ENCODE measurements at regions not wholly inside any gene's neighbourhood (a gene's known extent, or its start where the extent isn't known, plus 50 kb on each side); places are given as distances from the start of the nearest gene placed in this dataset.

GRCh38 chr4:59969909-59970308 is 1230.2 kb upstream of the ADGRL3 start:
- Mint-ChIP-seq H3K27me3 (no peaks in the 10 kb centered on the region), H3K9me3 (peaks cover 13% of the 10 kb centered on the region), H3K36me3 (ENCODE audit: low read depth) (no peaks in the 10 kb centered on the region), H3K27ac (no peak overlapping the region), H3K4me1 (ENCODE audit: low read depth) (no peaks in the 10 kb centered on the region), H3K4me3 (no peak overlapping the region)
- no peak for DNase-seq

DNA sequence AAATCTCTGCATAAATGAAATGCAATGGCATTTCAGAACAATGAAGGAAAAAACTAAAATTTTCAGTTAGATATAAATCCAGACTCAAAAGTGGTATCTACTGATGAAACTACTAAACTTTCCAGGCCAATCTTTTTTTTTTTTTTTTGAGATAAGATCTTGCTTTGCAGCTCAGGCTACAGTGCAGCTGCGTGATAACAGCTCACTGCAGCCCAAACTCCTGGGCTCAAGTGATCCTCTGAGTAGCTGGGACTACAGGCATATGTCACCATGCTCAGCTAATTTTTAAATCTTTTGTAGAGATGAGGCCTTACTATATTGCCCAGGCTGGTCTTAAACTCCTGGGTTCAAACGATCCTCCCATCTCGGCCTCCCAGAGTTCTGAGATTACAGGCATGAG is 1228.2 kb upstream of the ADGRL3 start:
- H3K4me1 Mint-ChIP-seq (ENCODE audit: low read depth) = no peaks in the 10 kb centered on the region
- no peak for DNase-seq
- H3K27ac Mint-ChIP-seq = no peak overlapping the region
- peaks cover 13% of the 10 kb centered on the region for H3K9me3 Mint-ChIP-seq
- no peak overlapping the region for H3K4me3 Mint-ChIP-seq
- H3K27me3 Mint-ChIP-seq = no peaks in the 10 kb centered on the region
- no peaks in the 10 kb centered on the region for H3K36me3 Mint-ChIP-seq (ENCODE audit: low read depth)

DNA sequence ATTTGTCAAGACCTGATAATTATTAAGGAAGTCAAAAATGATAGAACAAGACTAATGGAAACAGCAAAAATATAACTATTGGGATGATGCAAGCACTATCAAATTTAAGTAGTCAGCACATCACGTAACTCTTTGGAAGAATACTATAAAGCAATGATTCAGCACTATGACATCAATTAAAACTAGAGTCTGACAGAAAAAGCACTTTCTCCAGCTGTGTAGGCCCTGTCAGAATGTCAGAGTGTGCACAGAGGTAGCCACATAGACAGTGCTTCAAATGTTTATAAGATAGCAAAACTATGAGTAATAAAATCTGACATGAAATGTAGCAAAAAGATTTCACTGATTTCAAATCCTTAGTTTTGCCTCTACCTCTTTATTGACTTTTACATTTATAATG is 1226.6 kb upstream of the ADGRL3 start:
- Mint-ChIP-seq H3K4me1 (ENCODE audit: low read depth) (no peaks in the 10 kb centered on the region), H3K9me3 (peaks cover 7% of the 10 kb centered on the region), H3K36me3 (ENCODE audit: low read depth) (no peaks in the 10 kb centered on the region), H3K27ac (no peak overlapping the region), H3K4me3 (no peak overlapping the region), H3K27me3 (no peaks in the 10 kb centered on the region)
- DNase-seq = no peak

DNA sequence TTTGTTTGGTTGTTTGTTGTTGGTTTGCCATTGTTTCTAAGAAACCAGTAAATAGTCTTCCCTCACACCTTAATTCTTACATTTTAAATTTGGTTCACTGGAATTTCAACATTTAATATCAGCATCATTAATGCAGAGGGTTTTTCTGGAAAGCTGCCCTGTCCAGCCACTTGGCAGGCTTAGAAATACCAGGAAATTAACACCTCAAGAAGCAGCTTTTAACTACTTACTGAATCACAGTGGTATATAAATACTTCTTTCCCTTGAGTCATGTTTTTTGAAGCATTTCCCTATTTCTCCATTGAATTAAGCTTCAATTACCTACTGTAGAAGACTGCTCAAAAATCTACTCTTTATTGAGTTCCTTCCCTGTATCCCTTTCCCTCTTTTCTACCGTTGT is 1221.1 kb upstream of the ADGRL3 start:
- Mint-ChIP-seq H3K27ac (no peak overlapping the region), H3K27me3 (no peaks in the 10 kb centered on the region), H3K4me1 (ENCODE audit: low read depth) (no peaks in the 10 kb centered on the region), H3K36me3 (ENCODE audit: low read depth) (no peaks in the 10 kb centered on the region), H3K4me3 (no peak overlapping the region), H3K9me3 (peaks cover 14% of the 10 kb centered on the region)
- DNase-seq = no peak

GRCh38 chr4:59983852-59984251 is 1216.3 kb upstream of the ADGRL3 start:
- H3K36me3 Mint-ChIP-seq (ENCODE audit: low read depth) = no peaks in the 10 kb centered on the region
- no peaks in the 10 kb centered on the region for H3K4me1 Mint-ChIP-seq (ENCODE audit: low read depth)
- no peak overlapping the region for H3K4me3 Mint-ChIP-seq
- peaks cover 18% of the 10 kb centered on the region for H3K9me3 Mint-ChIP-seq
- no peak overlapping the region for H3K27ac Mint-ChIP-seq
- DNase-seq = no peak
- no peaks in the 10 kb centered on the region for H3K27me3 Mint-ChIP-seq

- Mint-ChIP-seq H3K4me1 (ENCODE audit: low read depth) (no peaks in the 10 kb centered on the region), H3K4me3 (no peak overlapping the region), H3K36me3 (ENCODE audit: low read depth) (no peaks in the 10 kb centered on the region), H3K27ac (no peak overlapping the region), H3K9me3 (peaks cover 14% of the 10 kb centered on the region), H3K27me3 (no peaks in the 10 kb centered on the region)
- DNase-seq = no peak
Measured at GRCh38 chr4:59987289-59987688, 1212.8 kb upstream of the ADGRL3 start.

DNA sequence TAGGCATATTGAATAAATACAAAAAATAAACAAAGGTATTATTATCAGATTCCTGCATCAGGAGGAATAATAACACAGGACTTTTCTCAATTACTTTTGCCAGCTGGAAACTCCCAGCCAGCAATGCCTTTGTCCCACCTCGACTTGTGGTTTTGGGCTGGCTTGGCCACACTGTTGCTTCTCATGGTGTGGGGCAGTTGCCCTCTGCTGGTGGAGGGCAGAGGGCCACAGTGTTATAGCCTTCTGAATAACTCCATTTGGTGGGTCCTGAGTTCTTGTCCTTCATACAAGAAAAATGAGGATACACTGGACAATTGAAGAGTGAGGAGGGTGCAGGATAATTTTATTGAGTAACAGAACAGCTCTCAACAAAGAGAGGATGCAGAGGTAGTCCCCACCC is 1206.0 kb upstream of the ADGRL3 start:
- Mint-ChIP-seq H3K4me1 (ENCODE audit: low read depth) (no peaks in the 10 kb centered on the region), H3K4me3 (no peak overlapping the region), H3K27me3 (no peaks in the 10 kb centered on the region), H3K27ac (no peak overlapping the region), H3K9me3 (peaks cover 26% of the 10 kb centered on the region), H3K36me3 (ENCODE audit: low read depth) (no peaks in the 10 kb centered on the region)
- DNase-seq = no peak

DNA sequence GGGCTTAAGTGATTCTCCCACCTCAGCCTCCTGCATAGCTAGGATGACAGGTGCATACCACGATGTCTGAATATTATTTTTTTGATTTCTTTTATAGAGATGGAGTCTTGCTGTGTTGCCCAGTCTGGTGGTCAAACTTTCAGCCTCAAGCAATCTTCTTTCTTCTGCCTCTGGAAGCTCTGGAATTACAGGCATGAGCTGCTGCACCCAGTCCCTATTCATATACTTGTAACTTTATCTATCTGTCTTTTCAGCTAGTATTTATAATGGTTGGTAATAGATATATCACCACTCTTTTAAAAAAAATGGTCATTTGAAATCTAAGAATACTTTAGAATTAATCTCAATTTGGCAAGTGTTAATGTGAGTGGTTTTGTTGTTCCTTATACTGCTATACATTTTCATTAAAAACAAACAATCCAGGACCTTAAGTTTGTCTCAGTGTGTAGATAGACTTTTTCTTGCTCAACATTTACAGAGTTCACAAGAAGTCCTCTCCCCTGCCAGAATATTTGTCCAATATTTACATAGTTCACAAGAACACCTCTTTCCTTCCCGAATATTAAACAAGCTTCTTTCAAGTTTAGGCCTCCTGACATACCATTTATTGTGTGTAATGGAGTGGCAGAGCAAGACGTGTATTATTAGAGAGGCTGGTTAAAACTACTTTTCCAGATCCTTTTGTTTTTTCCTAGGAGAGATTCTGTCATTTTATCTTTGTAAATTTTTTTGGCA is 1197.4 kb upstream of the ADGRL3 start:
- no peak overlapping the region for H3K27ac Mint-ChIP-seq
- no peak for DNase-seq
- no peaks in the 10 kb centered on the region for H3K27me3 Mint-ChIP-seq
- no peak overlapping the region for H3K4me3 Mint-ChIP-seq
- no peaks in the 10 kb centered on the region for H3K36me3 Mint-ChIP-seq (ENCODE audit: low read depth)
- H3K4me1 Mint-ChIP-seq (ENCODE audit: low read depth) = no peaks in the 10 kb centered on the region
- H3K9me3 Mint-ChIP-seq = peaks cover 23% of the 10 kb centered on the region

DNA sequence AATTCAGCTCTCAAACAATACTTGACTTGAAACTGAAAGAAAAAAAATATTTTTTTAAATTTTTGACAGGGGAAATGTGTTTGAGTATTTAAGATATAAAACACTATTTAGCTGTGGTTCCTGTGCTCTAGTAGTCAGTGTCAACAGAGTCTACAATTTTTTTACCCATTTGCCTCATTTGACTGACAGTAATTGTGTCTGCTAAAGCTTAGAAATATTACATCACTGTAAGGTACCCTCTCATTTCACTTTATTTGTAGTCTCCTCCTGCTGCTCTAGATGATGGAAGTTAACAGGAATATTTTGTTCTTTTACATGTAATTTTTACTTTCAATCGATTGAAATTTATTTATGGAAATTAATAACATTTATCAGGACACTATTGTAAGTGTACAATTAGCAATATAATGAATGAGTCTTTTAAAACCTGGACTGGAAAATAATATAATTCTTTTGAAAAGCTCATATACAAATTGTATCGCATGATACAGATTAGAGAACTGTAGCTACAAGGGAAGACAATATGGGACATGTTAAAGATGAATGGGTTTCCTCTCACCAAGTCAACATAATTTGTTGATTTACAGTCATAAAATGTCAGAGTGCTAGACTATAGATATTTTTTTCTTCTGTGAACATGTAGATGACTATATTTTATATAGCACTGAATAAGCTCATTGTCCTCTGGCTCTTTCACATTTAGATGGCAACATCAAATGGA is 1186.5 kb upstream of the ADGRL3 start:
- no peak overlapping the region for H3K4me3 Mint-ChIP-seq
- peaks cover 10% of the 10 kb centered on the region for H3K9me3 Mint-ChIP-seq
- no peak overlapping the region for H3K27ac Mint-ChIP-seq
- H3K36me3 Mint-ChIP-seq (ENCODE audit: low read depth) = no peaks in the 10 kb centered on the region
- no peak for DNase-seq
- H3K27me3 Mint-ChIP-seq = no peaks in the 10 kb centered on the region
- H3K4me1 Mint-ChIP-seq (ENCODE audit: low read depth) = no peaks in the 10 kb centered on the region

DNA sequence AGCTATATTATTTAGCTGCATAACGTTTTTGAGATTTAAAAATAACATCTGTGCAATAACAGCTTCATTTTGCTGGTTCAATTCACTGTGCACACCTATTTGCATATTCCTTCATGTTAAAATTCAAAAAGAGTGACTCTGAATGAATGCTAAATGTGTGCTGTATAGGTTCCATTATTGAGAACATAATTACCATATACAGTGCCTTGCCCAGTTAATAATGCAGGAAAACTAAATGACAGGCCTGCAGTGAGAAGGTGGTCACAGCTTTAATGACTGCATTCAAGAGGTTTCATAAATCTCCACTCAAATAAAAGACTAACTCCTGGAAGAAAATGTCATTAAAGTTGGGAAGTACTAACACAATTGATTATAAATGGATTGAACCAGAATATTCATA is 1183.2 kb upstream of the ADGRL3 start:
- DNase-seq = no peak
- H3K4me3 Mint-ChIP-seq = no peak overlapping the region

DNA sequence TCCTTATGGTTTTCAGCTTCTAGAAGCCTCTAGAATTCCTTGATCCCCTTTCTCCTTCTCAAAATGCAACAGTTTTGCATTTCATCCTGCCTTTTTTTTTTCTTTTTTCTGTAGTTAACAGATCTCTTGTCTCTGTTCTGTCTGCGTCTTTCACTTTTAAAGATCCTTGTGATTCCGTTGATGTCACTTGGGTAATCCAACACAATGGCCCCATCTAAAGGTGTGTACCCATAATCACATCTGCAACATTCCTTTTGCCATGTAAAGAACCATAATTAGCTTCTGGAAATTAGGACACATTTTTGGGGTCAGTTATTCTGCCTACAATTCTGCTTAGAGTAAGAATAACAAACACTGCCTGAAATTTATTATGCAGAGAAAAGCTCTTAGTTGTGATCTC is 1180.9 kb upstream of the ADGRL3 start:
- no peaks in the 10 kb centered on the region for H3K36me3 Mint-ChIP-seq (ENCODE audit: low read depth)
- no peaks in the 10 kb centered on the region for H3K4me1 Mint-ChIP-seq (ENCODE audit: low read depth)
- H3K27me3 Mint-ChIP-seq = no peaks in the 10 kb centered on the region
- peaks cover 10% of the 10 kb centered on the region for H3K9me3 Mint-ChIP-seq
- H3K4me3 Mint-ChIP-seq = no peak overlapping the region
- no peak for DNase-seq
- no peak overlapping the region for H3K27ac Mint-ChIP-seq

More for the DNA sequence above, 1183.2 kb upstream of the ADGRL3 start:
- Mint-ChIP-seq H3K4me1 (ENCODE audit: low read depth) (no peaks in the 10 kb centered on the region), H3K9me3 (peaks cover 10% of the 10 kb centered on the region), H3K36me3 (ENCODE audit: low read depth) (no peaks in the 10 kb centered on the region), H3K27ac (no peak overlapping the region), H3K27me3 (no peaks in the 10 kb centered on the region)

GRCh38 chr4:60019946-60020345 is 1180.2 kb upstream of the ADGRL3 start:
- Mint-ChIP-seq H3K4me1 (ENCODE audit: low read depth) (no peaks in the 10 kb centered on the region), H3K9me3 (peaks cover 12% of the 10 kb centered on the region), H3K27ac (no peak overlapping the region), H3K36me3 (ENCODE audit: low read depth) (no peaks in the 10 kb centered on the region), H3K4me3 (no peak overlapping the region), H3K27me3 (no peaks in the 10 kb centered on the region)
- no peak for DNase-seq

DNA sequence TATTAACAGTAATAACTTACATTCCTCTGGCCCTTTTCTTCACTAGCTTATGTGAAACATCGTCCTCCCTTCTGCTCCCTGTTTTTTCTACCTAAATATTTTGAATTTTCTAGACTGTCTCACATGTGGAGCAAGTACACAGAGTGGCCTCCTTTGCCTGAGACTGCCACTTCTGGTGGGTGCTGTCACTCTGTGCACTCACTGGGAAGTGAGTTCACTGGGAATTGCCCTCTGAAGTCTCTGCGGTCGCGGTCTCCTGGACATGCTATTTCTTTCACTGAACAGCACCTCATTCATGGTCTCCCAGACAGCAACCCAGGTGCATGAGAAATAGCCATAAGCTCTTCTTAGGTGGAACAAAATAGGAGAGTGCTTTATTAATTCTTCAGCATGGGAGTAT is 1179.7 kb upstream of the ADGRL3 start:
- no peak overlapping the region for H3K27ac Mint-ChIP-seq
- no peaks in the 10 kb centered on the region for H3K36me3 Mint-ChIP-seq (ENCODE audit: low read depth)
- H3K9me3 Mint-ChIP-seq = peaks cover 11% of the 10 kb centered on the region
- H3K4me3 Mint-ChIP-seq = no peak overlapping the region
- DNase-seq = no peak
- no peaks in the 10 kb centered on the region for H3K27me3 Mint-ChIP-seq
- H3K4me1 Mint-ChIP-seq (ENCODE audit: low read depth) = no peaks in the 10 kb centered on the region

GRCh38 chr4:60033826-60034225 is 1166.3 kb upstream of the ADGRL3 start:
- H3K36me3 Mint-ChIP-seq (ENCODE audit: low read depth) = no peaks in the 10 kb centered on the region

GRCh38 chr4:60034361-60034760 is 1165.8 kb upstream of the ADGRL3 start:
- Mint-ChIP-seq H3K9me3 (peaks cover 6% of the 10 kb centered on the region), H3K27ac (no peak overlapping the region), H3K36me3 (ENCODE audit: low read depth) (no peaks in the 10 kb centered on the region), H3K4me3 (no peak overlapping the region), H3K4me1 (ENCODE audit: low read depth) (no peaks in the 10 kb centered on the region), H3K27me3 (no peaks in the 10 kb centered on the region)
- no peak for DNase-seq

More at GRCh38 chr4:60033826-60034225, 1166.3 kb upstream of the ADGRL3 start:
- Mint-ChIP-seq H3K27me3 (no peaks in the 10 kb centered on the region), H3K9me3 (peaks cover 6% of the 10 kb centered on the region), H3K27ac (no peak overlapping the region), H3K4me3 (no peak overlapping the region), H3K4me1 (ENCODE audit: low read depth) (no peaks in the 10 kb centered on the region)
- no peak for DNase-seq
